ENCODE measurements at regions not wholly inside any gene's neighbourhood (a gene's known extent, or its start where the extent isn't known, plus 50 kb on each side); places are given as distances from the start of the nearest gene placed in this dataset.
"Not testable (repeated sequence)": the region's sequence is repeated elsewhere in the genome, so short reads cannot be mapped to it uniquely, and the experiment has no call there.

DNA sequence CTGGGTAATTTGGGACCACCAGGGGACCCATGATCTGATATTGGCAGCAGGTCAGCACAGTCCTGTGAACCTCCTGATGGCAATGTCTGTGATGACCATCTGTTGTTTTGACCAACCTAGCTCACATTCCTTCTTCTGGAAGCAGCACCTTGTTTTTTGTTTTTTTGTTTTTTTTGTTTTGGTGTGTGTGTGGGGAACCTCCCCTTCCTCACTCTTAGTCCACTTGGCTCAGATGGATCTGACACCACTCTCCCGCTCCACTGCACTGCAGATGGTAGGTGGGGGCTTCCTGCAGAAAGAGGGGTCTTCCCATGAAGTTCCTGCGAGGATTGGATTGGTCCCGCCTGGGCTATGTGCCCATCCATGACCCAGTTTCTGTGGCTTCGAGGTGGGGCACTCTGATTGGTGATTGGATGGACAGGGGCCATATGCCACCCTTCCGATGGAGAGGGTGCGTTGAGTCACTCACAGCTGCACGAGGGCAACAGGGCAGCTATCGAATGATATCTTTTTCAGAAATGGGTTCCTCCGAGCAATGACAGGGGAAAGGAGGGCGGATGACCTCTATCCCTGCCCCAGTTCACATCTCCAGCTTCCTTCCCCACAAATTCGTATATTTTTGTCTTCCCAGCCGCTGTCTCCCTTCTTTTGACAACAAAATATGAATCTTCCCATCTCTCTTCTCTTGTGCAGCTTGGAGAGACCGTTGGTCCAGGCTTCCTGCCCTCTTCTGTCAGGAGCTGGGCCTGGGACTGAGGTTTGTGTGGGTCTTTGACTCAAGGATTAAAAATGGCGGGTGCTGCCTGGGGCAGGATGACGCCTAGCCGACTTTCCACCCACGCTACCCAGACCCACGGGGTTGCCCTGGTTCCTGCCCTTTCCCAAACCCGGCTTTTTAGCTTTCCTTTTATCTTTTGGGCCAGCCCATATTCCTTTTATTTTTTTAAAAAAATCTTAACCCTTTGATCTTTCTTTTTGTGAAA lies 132.1 kb upstream of the KCNG1 start:
- DNase-seq = no peak

DNA sequence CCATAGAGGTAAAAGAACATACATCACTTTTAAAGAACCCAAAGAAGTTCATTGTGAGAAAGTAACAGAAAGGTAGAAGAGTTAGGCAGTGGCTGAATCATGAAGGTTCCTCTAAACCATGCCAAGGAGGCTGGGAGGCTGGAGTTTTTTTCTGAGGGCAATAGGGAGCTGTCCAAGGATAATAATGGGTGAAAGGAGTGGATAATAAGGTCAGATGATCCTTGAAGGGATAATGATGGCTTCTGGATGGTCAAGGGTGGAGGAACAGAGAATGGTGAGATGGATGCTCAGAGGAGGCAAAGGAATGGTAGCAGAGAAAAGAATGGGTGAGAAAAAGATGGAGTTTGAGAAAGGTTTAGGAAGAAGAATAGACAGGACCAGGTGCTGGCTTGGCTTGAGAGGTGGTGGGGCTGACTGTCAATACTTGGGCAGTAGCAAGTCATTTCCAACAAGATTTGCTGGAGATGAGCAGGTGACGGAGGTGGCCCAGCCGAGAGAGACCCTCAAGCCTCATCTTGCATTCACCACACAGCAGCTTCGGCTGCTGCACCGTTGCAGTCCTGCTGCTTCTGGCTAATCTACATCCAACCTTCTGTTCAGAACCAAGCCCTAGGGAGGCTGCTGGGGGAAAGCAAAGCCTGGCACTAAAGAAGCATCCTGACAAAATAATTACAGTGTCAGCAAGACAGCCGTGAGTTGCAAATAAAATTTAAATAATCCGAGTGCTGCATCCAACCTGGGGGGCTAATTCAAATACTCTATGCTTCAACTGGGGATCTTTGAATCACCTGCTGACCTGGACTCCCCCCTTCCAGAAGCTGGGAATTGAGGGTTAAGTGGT lies 131.2 kb upstream of the KCNG1 start:
- DNase-seq = no peak

DNA sequence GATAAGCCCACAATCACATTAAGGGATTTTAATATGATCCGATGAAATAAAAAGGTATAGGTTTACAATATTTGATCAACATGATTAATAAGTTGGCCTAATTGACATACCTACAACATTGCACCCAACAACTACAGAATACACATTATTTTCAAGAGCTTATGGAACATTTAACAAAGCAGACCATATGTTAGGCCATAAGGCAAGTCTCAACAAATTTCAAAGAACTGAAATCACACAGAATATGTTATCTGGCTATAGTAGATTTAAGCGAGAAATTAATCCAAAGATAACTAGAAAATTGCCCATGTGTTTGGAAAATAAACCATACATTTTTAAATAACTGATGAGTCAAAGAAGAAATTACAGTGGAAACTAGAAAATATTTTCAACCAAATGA lies 126.0 kb upstream of the KCNG1 start:
- DNase-seq = no peak

DNA sequence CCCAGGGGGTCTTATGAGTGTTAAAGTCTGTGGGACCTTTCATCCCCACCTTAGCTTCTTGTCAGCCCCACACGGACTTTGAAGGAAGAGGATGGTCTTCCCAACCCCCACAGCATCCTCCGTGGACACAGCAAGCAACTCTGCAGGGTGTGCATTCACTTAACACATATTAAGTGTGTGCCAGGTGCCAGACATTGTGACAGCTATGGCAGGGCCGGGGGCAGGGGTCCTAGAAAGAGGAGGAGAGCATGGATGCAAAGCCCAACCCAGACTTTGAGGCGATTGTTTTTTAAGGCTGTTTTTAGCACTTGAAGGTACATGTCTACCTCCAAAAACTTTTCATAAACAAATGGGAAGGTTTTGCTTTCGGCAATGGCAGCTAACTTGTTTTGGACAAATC lies 121.6 kb upstream of the KCNG1 start:
- DNase-seq = no peak

DNA sequence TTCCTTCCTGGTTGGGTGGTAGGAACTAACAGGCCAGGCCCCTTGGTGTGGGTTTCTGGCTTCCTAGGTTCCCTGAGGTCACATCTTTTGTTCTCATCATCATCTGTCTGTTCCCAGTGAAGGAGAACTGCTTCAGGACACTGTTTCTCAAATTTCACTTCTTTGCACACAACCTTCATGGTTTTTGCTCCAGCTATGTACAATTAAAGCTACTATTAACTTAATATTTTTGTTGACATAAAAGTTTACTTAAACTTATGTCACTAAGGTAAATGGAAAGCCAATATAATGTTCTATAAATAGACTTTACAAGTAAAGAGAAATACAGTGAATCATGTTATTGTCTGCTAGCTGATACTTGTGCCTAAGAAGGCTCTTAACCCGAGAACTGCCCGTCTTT lies 120.7 kb upstream of the KCNG1 start:
- DNase-seq = no peak

DNA sequence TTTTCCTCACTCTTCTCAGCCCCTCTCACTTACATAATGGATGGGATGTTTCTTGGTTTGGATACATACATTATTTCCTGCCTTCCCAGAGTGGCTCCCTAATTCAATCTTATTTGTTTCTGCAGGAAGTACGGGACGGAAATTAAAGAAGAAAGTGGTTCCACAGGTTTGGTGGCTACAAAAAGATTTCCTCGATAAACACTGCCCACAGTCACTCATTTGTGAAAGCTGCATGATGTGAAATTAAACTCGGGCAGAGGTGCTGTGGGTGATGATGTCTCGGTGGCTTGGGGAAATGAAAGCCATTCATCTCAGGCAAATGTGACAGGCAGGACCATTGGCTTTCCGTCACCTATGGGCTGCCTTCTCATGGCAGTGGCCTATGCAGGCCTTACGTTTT lies 119.5 kb upstream of the KCNG1 start:
- DNase-seq = no peak

DNA sequence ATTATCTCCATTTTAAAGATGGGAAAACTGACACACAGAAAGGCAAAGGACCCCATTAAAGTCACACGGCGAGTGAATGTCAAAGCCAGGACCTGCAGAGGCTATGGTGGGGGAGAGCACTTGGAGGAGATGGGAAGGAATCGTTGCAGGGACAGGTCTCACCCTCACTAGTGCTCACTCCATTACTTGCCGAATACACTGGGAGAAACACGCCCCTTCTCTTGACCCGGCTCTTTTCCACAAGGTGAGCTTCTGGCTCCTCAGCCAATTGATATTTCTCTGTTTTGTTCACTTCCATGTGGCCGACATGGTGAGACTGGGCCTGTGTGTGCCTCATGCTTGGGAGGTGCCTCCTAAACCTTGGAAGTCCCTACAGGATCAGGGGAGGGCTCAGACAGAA lies 117.8 kb upstream of the KCNG1 start:
- no peak for DNase-seq

DNA sequence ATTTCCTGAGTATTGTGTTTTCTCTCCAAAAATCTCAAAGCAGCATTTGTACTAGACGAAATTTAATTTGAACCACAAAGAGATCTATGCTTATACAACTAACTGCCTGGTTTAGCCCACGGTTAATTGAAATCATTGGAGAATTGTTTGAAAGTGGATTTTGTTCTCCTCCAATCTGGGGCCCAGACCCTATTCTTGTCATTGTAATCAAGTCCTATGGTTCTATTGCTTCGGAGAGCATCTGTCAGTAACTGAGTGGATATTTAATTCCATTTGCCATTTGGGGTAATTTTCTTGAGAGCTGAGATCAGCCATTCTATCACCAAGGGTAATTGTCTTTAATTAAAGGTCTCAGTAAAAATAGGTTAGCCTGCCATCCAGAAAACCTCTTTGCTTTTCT lies 117.0 kb upstream of the KCNG1 start:
- DNase-seq = no peak

DNA sequence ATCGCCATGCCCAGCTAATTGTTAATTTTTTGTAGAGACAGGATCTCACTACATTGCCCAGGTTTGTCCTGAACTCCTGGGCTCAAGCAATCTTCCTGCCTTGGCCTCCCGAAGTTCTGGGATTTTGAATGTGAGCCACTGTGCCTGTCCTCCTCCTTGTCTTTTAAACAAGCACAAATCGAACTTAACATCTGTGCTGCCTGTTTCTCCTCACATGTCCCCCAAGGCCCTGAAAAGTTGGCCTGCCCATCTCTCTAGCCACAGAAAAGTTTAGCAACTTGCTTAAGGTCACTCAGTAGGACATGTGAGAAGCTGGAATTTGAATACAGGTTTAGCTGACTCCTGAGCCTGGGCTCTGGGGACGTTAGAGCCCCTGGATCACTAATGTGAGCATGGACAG lies 115.7 kb upstream of the KCNG1 start:
- no peak for DNase-seq

DNA sequence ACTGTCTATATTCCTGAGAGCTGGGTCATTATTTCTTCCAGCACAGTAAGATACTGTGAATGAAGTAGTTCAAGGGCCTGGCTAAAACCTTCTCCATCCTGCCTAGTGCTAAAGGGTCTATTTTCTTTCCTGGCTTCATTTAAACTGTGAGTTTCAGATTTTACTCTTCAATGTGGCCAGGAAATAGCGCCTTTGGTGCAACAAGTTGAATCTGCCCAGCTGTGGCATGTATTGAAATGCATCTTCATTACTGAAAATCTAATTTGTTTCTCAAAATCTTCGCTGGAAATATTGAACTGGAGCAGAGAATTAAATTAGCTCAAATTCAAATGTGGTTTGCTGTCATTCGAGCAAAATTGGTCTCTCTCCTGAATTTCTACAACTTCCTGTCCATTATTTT lies 114.6 kb upstream of the KCNG1 start:
- no peak for DNase-seq

DNA sequence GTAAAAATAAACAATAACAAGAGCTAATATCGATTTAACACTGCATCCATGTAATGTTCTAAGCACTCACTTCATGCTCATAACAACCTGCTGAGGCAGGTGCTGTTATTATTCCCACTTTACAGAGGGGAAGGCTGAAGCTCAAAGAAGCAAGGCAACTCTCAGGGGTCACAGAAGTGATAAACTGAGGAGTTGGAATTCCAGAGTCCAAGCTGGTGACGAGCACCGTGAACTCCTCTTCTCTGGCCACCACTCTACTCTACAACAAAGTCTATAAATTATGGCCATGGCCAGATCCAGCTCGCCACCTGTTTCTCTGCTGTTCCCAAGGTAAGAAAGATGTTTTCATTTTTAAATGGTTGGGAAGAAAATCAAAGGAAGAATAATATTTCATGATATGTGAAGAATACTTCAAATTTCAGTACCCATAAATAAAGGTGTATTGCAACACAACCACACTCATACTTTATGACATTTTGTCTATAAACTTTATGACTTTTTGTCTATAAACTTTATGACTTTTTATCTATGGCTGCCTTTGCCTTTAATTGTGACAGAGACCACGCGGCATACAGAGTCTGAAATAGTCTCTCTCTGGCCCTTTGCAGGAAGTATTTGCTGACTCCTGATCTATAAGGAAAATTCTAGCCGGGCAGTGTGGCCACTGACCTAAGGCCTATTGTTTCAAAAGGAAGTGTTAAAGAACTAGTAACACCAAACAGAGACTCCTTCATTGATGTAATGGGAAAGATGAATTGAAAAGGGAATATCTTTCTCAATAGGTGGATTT lies 113.2 kb upstream of the KCNG1 start:
- no peak for DNase-seq

DNA sequence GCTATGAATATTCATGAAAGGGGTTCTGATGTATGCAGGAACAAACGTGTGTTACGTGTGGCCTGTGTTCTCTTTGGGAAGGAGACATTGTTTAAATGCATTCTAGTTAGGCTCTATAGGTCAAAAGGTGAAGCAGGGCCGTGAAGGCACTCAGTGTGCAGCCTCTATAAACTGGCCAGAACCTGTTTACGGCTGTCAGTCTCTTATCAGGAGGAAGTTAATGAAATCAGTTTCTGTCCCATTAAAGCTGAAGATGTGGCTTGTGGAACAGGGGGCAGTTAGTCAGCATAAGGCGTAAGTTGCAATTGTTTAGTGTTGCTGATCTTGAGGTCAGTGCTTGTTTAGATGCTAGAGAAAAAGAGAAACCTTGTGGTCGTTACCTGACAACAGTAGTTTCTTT lies 111.5 kb upstream of the KCNG1 start:
- DNase-seq = no peak

DNA sequence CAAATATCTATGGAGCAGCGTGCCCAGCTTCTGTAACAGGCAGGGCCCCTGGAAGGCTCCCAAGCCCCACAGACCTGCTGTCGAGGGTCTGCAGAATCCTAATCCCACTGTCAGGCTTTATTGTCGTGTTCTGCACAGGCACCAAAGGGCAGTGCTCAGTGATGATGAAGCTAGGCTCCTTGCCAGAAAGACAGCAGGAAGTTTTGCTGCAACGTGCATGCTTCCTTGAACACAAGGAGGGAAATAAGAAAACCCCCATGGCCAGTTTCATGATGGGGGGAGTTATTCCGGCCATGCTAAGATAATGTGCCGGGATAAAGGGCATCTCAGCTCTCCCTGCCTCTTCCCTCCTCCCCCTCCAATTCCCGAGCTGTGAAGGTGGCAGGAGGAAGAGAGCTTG lies 109.4 kb upstream of the KCNG1 start:
- DNase-seq = no peak

DNA sequence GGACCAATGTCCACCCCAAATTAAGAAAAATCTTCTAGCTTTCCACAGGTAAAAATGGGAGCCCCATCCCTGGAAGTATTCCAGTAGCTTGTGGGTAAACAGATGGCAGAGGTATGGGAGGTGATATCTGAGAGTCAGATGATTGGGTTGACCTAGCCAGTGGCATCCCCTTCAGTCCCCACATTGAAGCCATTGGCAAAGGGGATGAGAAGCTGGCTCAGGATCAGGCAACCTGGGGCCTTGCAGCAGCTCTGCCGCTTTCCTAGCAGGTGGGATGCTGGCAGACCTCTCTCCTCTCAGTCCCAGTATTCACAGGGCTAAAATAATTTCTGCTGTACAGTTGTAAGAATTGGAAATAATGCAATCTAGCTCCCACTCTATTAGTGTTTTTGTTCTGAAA lies 108.9 kb upstream of the KCNG1 start:
- DNase-seq = no peak

DNA sequence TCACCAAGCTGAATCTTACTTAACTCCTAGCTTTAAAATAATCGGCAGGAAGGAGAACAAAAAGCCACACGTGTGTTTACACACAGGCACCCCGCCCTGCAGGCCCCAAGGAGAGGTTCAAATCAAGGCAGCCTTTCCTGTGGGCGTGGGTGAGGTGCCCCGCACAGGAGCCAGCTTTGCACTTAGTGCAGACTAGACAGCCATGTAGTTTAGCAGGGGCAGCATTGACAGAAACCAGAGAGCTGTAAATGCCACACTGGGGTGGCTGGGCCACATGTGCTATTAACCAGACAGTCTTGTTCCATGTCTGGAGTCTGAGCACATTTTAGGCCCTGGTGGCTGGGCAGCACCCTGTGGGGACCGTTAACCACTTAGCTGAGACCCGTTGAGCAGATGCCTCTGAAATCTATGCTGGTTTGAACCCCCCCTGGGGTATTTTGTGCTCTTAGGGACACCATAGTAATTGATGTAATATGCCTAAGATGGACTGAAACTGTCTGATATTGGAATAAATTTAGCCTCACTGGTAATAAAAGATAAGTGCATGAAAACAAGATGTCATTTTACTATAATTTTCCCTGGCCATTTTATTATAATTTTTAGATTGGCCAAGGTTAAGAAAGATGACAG lies 106.4 kb upstream of the KCNG1 start:
- no peak for DNase-seq

DNA sequence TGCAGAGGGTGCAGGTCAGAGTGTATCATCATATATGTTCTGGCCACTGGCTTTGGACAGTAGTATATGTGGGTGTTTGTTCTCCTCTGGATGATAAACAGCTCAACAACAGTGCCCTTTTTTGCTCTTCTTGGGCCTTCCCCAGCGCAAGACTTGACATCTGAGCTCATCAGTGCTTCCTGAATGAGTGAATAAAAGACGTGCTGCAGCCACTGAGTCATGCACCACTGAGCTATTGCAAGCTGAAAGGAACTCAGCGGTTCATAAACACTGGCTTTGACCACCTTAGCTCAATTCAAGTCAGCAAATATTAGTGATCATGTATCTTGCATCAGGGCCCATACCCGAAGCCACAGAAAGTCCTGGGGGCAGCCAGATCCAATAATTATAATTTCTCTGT lies 105.3 kb upstream of the KCNG1 start:
- DNase-seq = no peak

DNA sequence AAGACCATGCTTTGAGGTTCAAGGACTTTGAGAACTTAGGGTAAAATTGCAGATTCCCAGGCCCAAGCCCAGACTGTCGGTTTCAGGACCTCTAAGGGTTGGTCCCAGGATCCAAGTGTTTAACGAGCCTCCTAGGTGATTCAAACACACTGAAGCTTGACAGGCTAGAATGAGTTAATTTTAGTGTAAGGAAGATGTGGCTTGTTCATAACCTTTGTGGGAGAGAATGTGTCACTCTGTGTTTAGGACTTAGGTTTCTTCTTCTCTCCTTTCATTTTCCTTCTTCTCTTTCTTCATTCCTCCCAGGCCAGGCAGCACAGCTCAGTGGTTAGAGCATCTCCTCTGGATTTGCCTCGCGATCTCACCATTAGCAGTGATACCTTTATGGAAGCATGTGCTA lies 104.8 kb upstream of the KCNG1 start:
- no peak for DNase-seq

DNA sequence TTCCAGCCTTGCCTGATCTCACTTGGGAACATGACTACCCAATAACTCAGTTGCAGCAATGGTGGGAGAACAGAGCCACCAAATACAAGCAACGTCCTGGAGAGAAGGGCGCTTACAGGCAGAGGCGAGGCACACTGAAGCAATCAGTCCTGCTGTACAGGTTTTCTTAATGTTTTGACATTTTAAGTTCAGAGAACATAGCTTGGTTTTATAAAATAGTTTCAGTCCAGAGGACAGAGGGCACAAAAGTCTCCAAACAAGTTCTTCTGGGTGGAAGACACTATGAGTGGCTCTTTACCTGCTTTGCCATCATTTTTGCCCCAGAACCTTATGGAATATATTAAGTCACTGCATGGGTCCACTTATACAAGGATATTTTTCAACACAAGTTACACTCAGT lies 103.4 kb upstream of the KCNG1 start:
- no peak for DNase-seq

DNA sequence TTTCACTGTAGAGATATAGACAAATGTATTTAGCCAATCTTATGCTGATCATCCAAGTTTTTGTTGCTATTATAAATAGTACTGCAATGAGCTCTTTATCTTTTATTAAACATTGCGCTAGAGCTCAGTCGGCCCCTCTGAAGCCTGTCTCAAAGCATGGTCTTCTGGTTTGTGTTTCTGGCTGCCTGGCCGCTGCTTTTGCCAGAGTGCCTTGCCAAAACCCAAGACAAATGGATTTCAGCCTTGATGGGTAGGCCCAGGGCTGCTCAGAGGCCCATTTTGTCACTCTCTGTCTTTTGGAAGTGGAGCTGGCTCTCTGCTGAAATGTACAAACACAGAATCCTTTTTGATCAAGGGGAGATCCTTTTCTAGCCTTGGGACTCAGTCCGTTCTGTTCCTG lies 102.9 kb upstream of the KCNG1 start:
- no peak for DNase-seq

DNA sequence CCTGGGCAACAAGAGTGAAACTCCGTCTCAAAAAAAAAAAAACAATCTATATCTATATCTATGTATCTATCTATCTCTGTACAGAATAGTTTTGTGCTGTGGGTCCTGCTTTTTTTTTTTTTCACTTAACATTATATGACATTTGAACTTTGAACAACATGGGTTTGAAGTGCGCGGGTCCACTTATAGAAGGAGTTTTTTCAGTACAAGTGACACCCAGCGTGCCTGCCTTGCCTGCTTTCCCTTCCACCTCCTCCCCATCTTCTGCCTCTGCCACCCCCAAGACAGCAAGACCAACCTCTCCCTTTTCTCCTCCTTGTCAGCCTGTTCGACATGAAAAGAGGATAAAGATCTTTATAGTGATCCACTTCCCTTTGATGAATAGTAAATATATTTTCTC lies 102.2 kb upstream of the KCNG1 start:
- DNase-seq = no peak

DNA sequence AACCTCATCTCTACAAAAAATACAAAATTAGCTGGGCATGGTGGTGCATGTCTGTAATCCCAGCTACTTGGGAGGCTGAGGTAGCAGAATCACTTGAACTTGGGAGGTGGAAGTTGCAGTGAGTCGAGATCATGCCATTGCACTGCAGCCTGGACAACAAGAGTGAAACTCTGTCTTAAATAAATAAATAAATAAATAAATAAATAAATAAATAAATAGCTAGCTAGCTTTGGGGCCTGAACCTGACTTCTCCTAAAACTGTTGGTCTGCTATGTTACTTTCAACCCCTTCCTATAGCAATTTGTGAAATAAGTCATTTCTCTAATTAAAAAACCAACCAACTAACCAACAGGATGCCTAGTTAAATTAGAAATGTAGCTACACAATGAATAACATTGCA lies 101.0 kb upstream of the KCNG1 start:
- not testable (repeated sequence) for DNase-seq

DNA sequence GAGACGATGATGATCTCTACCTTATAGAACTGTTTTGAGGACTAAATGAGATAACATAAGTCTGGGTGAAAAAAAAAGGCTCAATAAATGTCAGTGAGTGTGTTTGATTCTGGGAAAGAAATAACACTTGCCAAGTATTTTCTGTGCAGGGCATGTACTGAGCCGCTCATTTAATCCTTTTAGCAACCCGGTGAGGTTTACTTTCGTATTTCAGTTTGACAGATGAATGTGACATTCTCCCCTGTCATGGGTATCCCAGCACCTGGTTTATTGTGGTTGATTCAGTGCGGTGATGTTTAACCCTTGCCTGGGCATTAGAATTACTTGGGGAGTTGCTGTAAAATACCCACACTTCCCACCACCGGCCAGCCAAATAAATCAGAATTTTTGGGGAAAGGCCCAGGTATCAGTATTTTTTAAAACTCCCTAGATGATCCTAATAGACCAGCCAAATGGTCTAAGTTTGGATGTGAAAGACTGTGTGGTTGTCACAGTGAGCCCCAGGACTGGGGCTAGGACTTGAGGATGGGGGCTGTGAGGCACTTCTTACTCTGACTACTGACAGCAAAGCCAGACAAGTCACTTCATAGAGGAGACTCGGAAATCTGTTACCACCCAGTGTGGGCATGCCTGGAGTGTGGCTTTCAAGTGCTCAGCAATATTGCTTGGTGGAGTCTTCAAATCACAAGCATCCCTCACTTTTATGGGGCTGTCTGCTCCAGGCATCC lies 100.2 kb upstream of the KCNG1 start:
- DNase-seq = no peak
